Lower leg skin (tissue), 3 donors: ENCODE measurements at regions not wholly inside any gene's neighbourhood (a gene's known extent, or its start where the extent isn't known, plus 50 kb on each side); places are given as distances from the start of the nearest gene placed in this dataset.

ENCODE experiments used
- CTCF ChIP-seq, 3 donors: fragments of 450-650 bp; IDR thresholded peaks; one replicate each; pipeline ENCODE4 v1.5.1; 2016; ENCODE audit warnings: antibody characterized with exemption in 3 of 3, mild to moderate bottlenecking in 3 of 3, moderate library complexity in 2 of 3
- POLR2A ChIP-seq, 2 donors: fragments of 450-650 bp; IDR thresholded peaks; one replicate each; pipeline ENCODE4 v1.6.1; 2016 to 2017; ENCODE audit warnings: antibody characterized with exemption in 2 of 2, mild to moderate bottlenecking in 1 of 2, moderate library complexity in 1 of 2

- TF ChIP-seq POLR2A (IDR thresholded peaks at IDR 0.05) (no peak), CTCF (IDR thresholded peaks at IDR 0.05) (no peak)
Observed at GRCh38 chr2:237219826-237220225, 134.1 kb downstream of the COPS8 start.
